GM19025 (cell line): ENCODE measurements at regions not wholly inside any gene's neighbourhood (a gene's known extent, or its start where the extent isn't known, plus 50 kb on each side); places are given as distances from the start of the nearest gene placed in this dataset.

ENCODE experiments used
- ATAC-seq: cut with Tn5 transposase; IDR thresholded peaks from one replicate; pipeline ENCODE4 v1.9.1; 2021; ENCODE audit warnings: mild to moderate bottlenecking, low read depth, moderate library complexity; ENCODE audit not compliant: unreplicated experiment

DNA sequence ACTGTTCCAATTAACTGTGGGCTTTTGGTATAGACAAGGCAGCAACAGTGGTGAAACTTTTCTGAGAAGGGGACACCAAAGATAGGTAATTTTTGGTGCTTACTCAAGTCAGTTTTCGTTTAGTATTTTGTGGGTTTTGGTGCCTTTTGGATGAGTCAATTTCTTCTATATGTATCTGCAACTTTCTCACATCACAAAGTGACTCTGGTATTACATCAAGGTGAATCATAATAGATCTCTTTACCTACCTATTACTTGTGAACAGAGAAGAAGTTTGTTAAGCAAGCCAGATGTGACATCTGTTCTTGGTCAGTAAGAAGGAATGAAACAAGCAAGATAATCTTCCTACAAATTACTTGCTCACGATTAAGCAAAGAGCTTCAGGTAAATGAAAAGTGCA is 732.4 kb upstream of the DPPA4 start:
- no peak for ATAC-seq

DNA sequence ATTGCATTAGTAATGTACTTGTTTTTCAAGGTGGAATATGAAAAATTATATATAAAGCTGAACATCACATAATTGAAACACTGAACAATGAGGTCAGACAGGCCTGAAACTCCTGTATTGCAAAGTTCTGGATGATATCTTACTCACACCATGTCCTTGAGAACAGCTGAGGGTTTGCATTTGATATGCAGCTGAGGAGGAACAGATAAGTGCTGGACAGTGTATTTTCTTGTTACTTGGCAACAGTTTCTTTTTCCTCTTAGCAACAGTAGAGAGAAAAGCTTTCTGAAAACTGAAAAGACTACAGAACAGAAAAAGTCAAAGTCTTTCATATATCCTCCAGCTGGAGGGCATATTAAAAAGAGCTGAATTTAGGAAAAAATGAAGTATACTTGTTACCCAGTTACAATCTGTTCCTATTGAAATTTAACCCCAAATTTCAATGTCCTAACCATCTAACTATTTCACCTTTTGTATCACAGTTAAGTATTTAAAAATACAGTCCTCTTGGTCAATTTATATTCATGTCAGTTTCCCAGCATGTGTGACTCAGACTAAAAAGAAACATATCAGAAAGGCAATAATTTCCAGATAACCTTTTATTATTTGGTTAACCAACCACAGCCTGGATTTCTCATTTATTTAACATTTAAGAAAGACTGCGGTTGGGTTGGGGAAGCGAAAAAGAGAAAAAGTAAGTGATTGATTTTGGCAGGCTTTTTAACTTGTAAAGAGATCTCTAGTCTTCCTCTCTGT is 733.0 kb upstream of the DPPA4 start:
- no peak for ATAC-seq

DNA sequence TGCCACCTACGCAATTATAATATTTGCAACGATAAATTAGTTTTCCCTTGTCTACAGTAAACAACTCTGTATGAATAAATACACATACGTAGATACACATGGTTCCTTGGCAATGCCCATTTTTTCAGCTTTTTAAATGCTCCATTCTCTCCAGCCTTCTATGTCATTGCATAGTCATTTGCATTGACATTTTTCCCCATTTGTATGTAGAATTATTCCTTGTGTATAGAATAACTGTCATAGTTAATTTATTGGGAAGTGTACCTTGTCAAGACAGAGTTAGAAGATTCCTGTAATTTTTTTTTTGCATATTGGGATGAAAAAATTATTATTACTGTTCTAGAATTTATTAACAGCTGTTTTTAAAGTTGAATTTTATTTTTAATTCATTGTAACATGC is 736.7 kb upstream of the DPPA4 start:
- no peak for ATAC-seq

DNA sequence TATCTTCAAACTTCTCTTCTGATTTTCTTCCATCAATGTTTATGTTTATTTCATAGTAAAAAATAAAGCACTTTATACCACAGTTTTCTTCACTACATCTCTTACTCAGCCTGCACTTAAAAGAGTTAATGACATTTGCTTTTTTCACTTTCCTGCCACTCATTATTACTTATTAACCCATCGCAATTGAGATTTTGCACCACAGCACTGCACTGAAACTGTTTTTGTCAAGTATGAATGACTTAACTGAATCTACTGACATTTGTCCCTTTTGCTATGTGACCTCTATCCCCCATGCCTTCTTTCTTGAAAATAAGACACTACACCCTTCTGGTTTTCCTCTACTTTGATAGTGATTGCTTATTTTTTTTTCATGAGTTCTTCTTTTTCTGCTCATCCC is 739.7 kb upstream of the DPPA4 start:
- no peak for ATAC-seq

GRCh38 chr3:110093411-110093810 is 756.1 kb upstream of the DPPA4 start:
- no peak for ATAC-seq

DNA sequence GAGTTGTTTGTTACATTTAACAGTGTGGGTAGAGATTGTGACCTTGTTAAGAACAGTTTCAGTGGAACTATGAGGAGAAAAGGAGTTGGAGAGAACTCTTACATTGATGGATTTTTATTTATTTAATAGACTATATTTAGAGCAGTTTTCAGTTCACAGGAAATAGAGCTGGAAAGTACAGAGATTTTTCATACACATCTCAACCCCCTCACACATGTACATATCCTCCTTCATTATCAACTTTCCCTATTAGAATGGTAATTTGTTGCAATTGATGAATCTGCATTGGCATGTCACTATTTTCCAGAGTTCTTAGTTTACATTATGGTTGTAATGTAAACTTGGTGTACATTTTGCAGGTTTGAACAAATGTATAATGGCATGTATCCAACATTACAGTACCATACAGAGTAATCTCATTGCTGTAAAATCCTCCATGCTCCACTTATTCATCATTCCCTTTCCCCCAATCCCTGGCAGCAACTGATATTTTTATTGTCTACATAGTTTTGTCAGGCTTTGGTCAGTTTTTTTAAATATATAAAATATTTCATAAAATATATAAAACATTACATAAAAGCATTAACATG is 756.6 kb upstream of the DPPA4 start:
- no peak for ATAC-seq

- no peak for ATAC-seq
Observed at GRCh38 chr3:110099711-110100110, 762.4 kb upstream of the DPPA4 start.

- no peak for ATAC-seq
Observed at GRCh38 chr3:110101361-110101760, 764.0 kb upstream of the DPPA4 start.

DNA sequence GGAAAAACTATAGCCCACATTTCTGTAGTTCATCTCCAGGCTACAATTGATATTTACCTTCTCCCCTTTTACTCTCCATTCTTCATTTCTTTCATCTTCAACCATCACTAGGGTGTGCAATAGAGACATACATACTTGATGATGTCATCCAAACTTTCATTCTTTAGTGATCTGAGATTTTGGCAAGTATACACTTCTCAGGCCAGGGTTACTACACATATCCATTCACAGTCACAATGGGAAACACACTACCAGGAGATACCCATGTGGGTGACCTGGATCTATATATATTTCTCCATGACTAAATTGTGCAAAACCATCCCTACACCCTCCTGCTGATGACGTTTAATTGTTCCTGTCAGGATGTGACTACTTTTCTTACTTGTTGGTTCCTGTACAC is 769.5 kb upstream of the DPPA4 start:
- ATAC-seq: no peak

DNA sequence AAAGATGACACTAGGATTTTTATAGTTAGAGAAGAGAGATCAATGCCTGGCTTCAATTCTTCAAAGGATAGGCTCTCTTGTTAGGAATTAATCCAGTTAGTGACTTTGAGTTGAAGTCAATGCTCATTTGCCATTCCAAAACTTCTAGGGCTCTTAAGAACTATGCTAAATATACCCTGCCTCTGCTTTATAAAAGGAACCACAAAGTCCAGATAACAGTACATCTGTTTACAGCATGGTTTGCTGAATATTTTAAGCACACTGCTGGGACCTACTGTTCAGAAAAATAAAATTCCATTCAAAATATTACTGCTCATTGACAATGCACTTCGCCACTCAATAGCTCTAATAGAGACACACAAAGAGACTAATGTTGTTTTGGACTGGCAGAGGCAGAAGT is 786.6 kb upstream of the DPPA4 start:
- no peak for ATAC-seq

- ATAC-seq: no peak
Observed at GRCh38 chr3:110126065-110126464, 788.7 kb upstream of the DPPA4 start.

DNA sequence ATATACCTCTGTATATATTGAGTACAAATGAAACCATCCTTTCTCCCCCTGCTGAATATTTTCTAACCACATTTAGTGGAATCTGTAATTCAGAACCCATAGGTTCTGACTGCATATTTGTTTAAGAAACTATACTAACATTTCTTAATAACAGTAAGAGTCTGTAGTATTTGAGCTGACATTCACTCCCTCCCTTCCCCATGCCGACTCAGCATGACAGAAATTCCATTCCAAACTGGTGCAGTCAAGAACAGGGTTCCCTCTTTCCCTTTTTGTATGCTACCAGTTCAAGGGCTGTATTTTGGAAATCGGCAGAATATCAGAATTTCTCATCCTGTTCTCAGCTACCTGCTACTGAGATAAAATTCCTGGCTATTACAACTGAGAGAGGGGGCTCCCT is 796.6 kb upstream of the DPPA4 start:
- ATAC-seq: no peak

DNA sequence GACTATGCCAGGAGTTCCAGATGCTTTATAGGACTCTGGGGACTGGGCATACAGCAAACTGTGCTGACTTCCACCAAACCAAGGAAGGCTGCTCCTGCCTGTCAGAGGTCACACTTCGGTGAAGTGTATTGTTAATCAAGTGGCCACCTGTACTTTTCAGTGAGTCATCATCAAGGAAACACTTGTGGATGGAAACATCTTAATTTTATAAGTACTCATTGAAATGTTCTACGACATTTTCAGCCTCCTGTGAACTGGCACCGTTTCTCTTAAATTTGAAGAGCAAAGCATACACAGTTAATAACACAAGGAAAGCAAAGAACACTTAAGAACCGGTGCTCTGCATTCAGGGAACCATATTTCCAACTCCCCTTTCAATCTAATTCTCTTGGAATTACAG is 801.7 kb upstream of the DPPA4 start:
- no peak for ATAC-seq

- ATAC-seq: no peak
Observed at GRCh38 chr3:110139821-110140220, 802.5 kb upstream of the DPPA4 start.

DNA sequence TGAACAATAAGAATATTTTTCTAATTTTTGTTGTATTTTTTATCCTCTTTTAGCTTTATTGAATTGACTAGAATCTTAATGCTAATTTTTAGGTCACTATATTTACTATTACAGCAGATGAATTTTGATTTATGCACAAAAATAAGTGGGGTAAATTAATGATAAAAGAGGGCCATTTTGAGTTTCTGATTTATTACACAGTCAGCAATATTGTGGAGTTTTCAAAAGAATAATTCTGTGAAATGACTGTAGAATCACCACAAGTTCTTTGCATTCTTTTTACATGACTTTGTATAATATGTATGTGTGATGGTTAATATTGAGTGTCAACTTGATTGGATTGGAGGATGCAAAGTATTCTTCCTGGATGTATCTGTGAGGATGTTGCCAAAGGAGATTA is 812.4 kb upstream of the DPPA4 start:
- no peak for ATAC-seq

- ATAC-seq: no peak
Observed at GRCh38 chr3:110157221-110157620, 819.9 kb upstream of the DPPA4 start.

DNA sequence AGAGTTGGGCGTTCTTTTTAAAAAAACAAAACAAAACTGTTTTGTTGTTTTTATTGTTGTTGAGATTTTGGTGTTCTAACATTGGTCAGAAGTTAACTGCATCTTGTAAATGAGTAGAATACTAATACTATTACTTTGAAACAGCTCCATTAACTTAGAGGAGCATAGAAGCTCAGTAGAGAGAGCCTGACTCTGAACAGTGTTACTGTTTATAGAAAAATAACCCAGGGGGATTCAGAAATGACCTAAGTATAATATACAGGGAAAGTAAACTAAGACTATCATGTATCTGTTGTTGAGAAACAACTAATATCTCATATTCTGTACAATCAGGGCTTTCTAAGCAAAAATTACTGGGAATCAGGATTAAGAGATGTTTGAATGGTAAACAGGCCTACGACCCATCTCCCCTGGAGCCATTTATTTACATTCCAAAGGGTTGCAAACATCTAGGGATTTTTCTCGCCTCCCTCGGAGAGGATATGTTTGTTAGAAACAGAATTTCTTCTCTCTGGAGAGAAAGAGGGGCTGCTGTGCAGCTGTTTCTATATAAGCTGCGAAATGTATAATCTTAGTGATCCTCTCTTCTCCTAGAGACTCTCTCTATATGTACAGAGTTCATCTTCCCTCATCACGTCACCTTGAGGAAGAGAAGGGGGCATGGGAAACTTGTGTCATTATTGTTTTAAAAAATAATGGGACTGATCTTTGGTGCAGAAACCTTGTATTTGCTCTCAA is 827.5 kb upstream of the DPPA4 start:
- ATAC-seq: no peak

DNA sequence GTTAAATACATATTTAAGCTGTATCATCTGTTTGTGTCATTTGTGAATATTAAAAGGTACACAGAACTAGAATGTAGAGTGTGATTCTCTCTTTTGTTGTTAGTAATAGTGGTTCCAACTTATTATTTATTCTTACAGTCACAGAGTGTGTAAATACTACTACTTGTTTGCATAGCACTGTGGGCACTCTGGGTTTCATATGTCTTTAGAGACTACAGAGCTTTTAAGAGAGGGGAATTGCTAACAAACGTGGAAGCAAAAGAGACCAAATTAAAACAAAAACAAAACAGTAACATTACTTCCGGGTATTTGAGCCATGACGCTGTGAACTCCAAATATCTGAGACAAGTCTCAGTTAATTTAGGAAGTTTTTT is 828.0 kb upstream of the DPPA4 start:
- ATAC-seq: no peak

DNA sequence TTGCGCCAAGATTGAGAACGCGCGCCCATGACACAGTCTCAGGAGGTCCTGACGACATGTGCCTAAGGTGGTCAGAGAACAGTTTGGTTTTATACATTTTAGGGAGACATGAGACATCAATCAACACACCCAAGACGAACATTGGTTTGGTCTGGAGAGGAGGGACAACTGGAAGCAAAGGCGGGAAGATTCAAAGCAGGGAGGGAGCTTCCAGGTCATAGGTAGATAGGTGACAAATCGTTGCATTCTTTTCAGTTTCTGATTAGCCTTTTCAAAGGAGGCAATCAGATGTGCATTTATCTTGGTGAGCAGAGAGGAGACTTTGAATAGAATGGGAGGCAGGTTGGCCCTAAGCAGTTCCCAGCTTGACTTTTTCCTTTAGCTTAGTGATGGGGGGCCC is 828.4 kb upstream of the DPPA4 start:
- ATAC-seq: no peak

- ATAC-seq: no peak
Observed at GRCh38 chr3:110166791-110167190, 829.4 kb upstream of the DPPA4 start.

DNA sequence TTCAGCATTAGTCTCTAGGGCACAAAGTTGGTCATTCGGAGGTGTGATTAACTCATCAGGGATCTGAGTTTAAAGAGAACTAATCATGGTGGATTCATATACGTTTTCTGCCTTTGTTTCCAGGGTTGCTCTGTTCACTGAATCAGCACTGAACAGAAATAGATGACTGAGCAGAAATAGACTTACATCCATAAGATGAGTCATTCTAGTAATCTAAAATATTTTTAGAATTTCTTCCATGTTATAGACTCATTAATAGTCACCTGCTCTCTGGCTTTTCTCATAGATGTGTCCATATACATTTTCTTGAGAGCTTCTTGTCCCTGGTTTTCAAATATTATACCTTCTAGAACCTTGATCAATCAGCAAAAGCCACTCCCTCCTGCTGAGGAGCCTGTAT is 837.6 kb upstream of the DPPA4 start:
- no peak for ATAC-seq

- ATAC-seq: no peak
Observed at GRCh38 chr3:110178965-110179364, 841.6 kb upstream of the DPPA4 start.
